Psoas muscle (tissue), 7 donors: ENCODE measurements at regions not wholly inside any gene's neighbourhood (a gene's known extent, or its start where the extent isn't known, plus 50 kb on each side); places are given as distances from the start of the nearest gene placed in this dataset.

Experiments
- ATAC-seq, 4 donors: fragments of 200-7000 bp; cut with Tn5 transposase; one replicate each; pipeline ENCODE4 v1.9.1; 2020; ENCODE audit warnings: moderate library complexity in 3 of 4, mild to moderate bottlenecking in 2 of 4
- DNase-seq, 2 donors: peaks; one replicate each; pipeline ENCODE4 v3.0.0-alpha.2; 2020
- H3K27ac ChIP-seq: fragments of 200-600 bp; one replicate; pipeline ENCODE4 v1.8.0; 2022
- H3K27me3 ChIP-seq, 3 donors: fragments of 200-600 bp in 1 of 3; one replicate each; pipeline versions ENCODE4 v1.6.1 to v1.8.0; 2013 to 2022; ENCODE audit warnings: low read length in 2 of 3, mild to moderate bottlenecking in 2 of 3, moderate library complexity in 1 of 3; ENCODE audit not compliant: insufficient read depth in 3 of 3
- H3K36me3 ChIP-seq, 2 donors: fragments of 200-600 bp in 1 of 2; one replicate each; pipeline versions ENCODE4 v1.6.1 to v1.8.0; 2013 to 2022; ENCODE audit warnings: low read depth in 1 of 2, mild to moderate bottlenecking in 1 of 2, moderate library complexity in 1 of 2; ENCODE audit not compliant: insufficient read depth in 1 of 2
- H3K4me1 ChIP-seq: fragments of 200-600 bp; one replicate; pipeline ENCODE4 v1.8.0; 2022
- H3K4me3 ChIP-seq: fragments of 200-600 bp; one replicate; pipeline ENCODE4 v1.8.0; 2022; ENCODE audit warnings: mild to moderate bottlenecking
- H3K9me3 ChIP-seq: fragments of 200-600 bp; one replicate; pipeline ENCODE4 v1.8.0; 2022
- CTCF ChIP-seq: fragments of 200-600 bp; IDR thresholded peaks from one replicate; pipeline ENCODE4 v1.8.0; 2022; ENCODE audit warnings: antibody characterized with exemption
- WGBS, 3 donors: extraction: QIAGEN DNeasy Blood & Tissue Kit; methylation state at CpG; one replicate each; pipeline versions ENCODE4 v1.1.6 to v1.1.7; 2013; 5-methylcytosine and 5-hydroxymethylcytosine counted together
- intact Hi-C, 2 donors: fragments of 100-400 bp; cut with DNase I; formaldehyde crosslinking; loops; one replicate each; pipeline versions ENCODE4 v1.11.0 to v1.14.2; 2022
- donor health status: healthy with polysubstance abuse.
- donor health status: DM: no; HTN: no; CAD: no; lungs with moderate emphysema.
- donor health status: Bipolar disorder and iron deficiency.
- donor health status: healthy.
- donor health status: DM: yes; HTN: yes; CAD: no.
- donor health status: DM: no; HTN: no; CAD: no.
- donor health status: DM: yes; HTN: yes; CAD: no.

GRCh38 chr7:22657479-22657878 is 69.5 kb upstream of the IL6 start:
- no peak for TF ChIP-seq CTCF
- Histone ChIP-seq H3K27me3 (no peaks in the 10 kb centered on the region), H3K4me3 (no peak overlapping the region), H3K27ac (no peak overlapping the region), H3K4me1 (no peaks in the 10 kb centered on the region), H3K36me3 (no peaks in the 10 kb centered on the region), H3K9me3 (no peaks in the 10 kb centered on the region)
- no peak for ATAC-seq
- intact Hi-C loops: no loop called here
- DNase-seq: no peak
- 53 to 72% (median 71%) methylated on average over 1 of the region's 1 CpG for WGBS, 3 donors

- Histone ChIP-seq H3K9me3 (no peaks in the 10 kb centered on the region), H3K36me3 (no peaks in the 10 kb centered on the region), H3K4me1 (no peaks in the 10 kb centered on the region), H3K27me3 (no peaks in the 10 kb centered on the region), H3K27ac (no peak overlapping the region), H3K4me3 (no peak overlapping the region)
- WGBS, 3 donors: 91 to 97% (median 94%) methylated on average over 4 of the region's 4 CpGs
- no peak for TF ChIP-seq CTCF
- DNase-seq (no peak), ATAC-seq (no peak)
- intact Hi-C loops: no loop called here
Measured at GRCh38 chr7:22655781-22656180, 71.2 kb upstream of the IL6 start.

- no peaks in the 10 kb centered on the region for H3K9me3 ChIP-seq
- ATAC-seq: no peak
- DNase-seq: no peak
- intact Hi-C loops: no loop called here
- no peaks in the 10 kb centered on the region for H3K27me3 ChIP-seq
- no peak overlapping the region for H3K27ac ChIP-seq
- H3K4me3 ChIP-seq: no peak overlapping the region
- no peak for TF ChIP-seq CTCF
- H3K36me3 ChIP-seq: no peaks in the 10 kb centered on the region
- no peaks in the 10 kb centered on the region for H3K4me1 ChIP-seq
- WGBS, 3 donors: 83 to 93% (median 88%) methylated on average over 1 of the region's 1 CpG
Measured at GRCh38 chr7:22654831-22655230, 72.2 kb upstream of the IL6 start.

GRCh38 chr7:22653951-22654350 is 73.0 kb upstream of the IL6 start:
- no peaks in the 10 kb centered on the region for H3K27me3 ChIP-seq
- no peak overlapping the region for H3K4me3 ChIP-seq
- DNase-seq (no peak), ATAC-seq (no peak)
- no peaks in the 10 kb centered on the region for H3K4me1 ChIP-seq
- H3K27ac ChIP-seq: no peak overlapping the region
- H3K9me3 ChIP-seq: no peaks in the 10 kb centered on the region
- no peaks in the 10 kb centered on the region for H3K36me3 ChIP-seq
- TF ChIP-seq CTCF: no peak
- intact Hi-C loops: no loop called here

- TF ChIP-seq CTCF: no peak
- Histone ChIP-seq H3K9me3 (peaks cover under 1% of the 10 kb centered on the region), H3K27ac (no peak overlapping the region), H3K27me3 (no peaks in the 10 kb centered on the region), H3K36me3 (no peaks in the 10 kb centered on the region), H3K4me1 (no peaks in the 10 kb centered on the region), H3K4me3 (no peak overlapping the region)
- intact Hi-C loops: no loop called here
- DNase-seq (no peak), ATAC-seq (no peak)
- 60 to 64% (median 63%) methylated on average over 5 of the region's 5 CpGs for WGBS, 3 donors
Measured at GRCh38 chr7:22651534-22652243, 75.3 kb upstream of the IL6 start.
